HG03280 (cell line): ENCODE measurements at regions not wholly inside any gene's neighbourhood (a gene's known extent, or its start where the extent isn't known, plus 50 kb on each side); places are given as distances from the start of the nearest gene placed in this dataset.
A peak's percentile ranks its signal among the peaks of the same experiment; 100 is the strongest.

Experiments used
- ATAC-seq: cut with Tn5 transposase; IDR thresholded peaks from one replicate; pipeline ENCODE4 v1.9.1; 2021; ENCODE audit warnings: mild to moderate bottlenecking, moderate library complexity; ENCODE audit not compliant: unreplicated experiment

GRCh38 chr14:39851202-39851601 lies 419.0 kb upstream of the FBXO33 start:
- no peak for ATAC-seq

DNA sequence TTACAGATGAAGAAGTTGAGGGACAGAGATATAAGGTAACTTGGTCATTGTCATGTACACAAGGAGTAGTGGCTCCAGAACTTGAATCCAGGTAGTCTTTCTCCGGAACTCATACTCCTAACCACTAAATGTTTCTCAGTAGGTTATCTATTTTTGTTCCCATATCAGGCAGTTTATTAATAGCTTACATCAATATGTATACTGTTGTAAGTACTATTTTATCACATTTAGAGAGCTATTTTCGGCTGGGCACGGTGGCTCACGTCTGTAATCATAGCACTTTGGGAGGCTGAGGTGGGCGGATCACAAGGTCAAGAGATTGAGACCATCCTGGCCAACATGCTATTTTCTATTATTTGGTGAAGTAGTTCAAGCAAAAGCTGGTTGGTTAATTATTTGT lies 415.6 kb upstream of the FBXO33 start:
- ATAC-seq, result no peak

DNA sequence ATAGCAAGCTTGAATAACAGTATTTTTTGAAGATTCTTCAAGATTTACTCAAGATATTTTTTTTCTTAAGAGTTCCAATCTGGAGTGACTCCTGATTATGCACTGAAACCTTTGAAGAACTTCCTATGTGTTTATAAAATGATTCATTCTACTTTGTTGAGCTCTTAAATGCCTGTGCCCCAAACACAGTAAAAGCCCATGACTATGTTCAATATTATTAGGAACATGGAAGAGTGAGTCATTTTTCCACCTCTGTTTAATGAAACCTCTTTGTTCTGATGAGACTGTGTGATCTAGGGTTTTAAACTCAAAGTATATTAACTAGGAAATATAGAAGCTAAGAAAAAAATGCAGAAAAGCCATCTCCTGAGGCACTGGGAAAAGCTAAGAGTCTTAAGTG lies 415.0 kb upstream of the FBXO33 start:
- ATAC-seq, result no peak

- ATAC-seq, result no peak
These were observed 411.6 kb upstream of the FBXO33 start for GRCh38 chr14:39843881-39844280.

DNA sequence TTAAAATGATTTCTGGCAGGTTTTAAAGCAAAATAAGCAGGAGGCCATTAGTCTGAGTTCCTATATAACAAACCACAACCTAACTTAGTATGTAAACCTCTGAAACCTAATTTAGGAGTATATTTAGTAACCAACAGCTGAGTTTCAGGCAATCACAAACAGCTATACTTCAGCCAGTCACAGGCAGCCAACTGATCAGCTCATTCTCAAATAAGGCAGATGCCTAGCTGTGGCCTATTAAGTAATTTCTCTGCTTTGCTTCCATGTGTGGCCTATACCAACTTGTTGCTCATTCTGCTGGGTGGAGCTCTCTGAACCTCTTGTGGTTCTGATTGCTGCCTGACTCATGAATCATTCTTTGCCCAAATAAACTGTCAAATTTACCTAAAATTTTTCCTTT lies 408.9 kb upstream of the FBXO33 start:
- no peak for ATAC-seq

DNA sequence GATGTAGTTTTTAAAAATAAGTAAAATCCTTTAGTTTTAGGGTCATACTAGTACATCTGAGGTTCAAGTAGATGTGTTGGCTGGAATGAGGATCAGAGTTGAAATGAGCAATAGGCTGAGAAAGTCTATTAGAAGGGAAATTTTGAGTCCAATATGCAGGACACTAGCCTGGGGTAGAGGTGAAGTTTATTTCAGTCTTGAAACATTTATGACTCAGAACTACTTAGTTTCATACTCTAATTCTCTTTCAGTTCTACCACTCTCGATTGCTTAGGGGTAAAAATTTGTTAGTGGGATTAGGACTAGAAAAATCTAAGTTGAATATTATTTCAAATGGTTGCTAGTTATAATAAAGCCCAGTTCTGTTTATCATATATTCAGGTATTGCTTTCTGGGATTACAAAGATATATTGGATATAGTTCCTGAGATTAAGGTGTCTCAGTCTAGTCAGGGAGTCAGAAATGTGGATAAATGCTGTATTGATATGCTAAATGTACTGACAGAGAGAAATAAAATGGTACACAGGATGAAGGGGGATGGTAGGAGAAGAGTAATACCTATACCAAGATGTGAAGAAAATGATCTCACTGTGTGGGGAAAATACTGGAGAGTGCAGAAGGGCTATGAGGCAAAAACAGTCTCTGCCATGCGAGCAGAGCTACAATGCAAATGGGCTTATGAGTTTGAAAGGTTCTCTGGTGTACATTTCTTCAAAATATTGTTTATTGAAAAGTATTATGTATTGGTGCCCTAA lies 395.8 kb upstream of the FBXO33 start:
- peak; percentile 97 for ATAC-seq

GRCh38 chr14:39812532-39813320 lies 380.5 kb upstream of the FBXO33 start:
- no peak for ATAC-seq

GRCh38 chr14:39807271-39807670 lies 375.0 kb upstream of the FBXO33 start:
- ATAC-seq, result no peak

GRCh38 chr14:39784461-39784860 lies 352.2 kb upstream of the FBXO33 start:
- no peak for ATAC-seq

DNA sequence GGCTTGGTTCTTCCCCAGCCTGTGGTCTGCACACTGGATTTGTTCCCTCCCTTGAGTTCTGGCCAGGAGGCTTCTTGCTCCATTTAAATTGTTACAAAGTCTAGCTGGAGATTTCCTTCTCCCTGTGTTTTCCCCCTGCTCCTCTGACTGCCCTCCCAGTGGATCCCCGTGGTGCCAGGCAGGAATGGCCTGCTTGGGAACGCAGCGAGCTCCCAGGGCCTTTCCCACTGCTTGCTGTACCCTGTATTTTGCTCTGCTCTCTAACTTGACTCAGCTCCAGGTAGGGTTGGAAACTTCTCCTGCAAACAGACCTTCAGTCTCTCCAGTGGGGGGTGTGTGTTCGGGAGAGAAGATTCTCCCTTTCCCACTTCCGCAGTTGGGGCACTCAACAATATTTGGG lies 349.2 kb upstream of the FBXO33 start:
- no peak for ATAC-seq

- no peak for ATAC-seq
These were observed 341.3 kb upstream of the FBXO33 start for GRCh38 chr14:39773387-39774126.

- no peak for ATAC-seq
These were observed 340.4 kb upstream of the FBXO33 start for GRCh38 chr14:39772627-39773026.

DNA sequence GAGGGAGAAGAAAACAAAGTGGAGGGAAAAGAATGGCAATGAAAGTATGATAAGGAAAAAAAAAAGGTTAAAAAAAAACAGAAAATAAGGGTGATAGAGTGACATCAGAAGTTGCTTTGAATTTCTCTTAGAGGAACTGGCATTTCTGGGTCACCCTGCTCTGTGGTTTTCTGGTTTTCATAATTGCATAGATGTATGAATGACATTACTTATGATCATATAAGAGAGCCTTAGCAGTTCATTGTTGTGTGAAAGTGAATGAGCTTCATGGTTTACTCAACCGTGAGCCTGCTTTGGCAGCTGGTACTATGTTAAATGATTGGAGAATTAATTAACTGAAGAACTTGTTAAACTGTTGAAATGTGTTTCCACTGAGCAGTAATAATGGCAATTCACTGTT lies 336.4 kb upstream of the FBXO33 start:
- no peak for ATAC-seq

DNA sequence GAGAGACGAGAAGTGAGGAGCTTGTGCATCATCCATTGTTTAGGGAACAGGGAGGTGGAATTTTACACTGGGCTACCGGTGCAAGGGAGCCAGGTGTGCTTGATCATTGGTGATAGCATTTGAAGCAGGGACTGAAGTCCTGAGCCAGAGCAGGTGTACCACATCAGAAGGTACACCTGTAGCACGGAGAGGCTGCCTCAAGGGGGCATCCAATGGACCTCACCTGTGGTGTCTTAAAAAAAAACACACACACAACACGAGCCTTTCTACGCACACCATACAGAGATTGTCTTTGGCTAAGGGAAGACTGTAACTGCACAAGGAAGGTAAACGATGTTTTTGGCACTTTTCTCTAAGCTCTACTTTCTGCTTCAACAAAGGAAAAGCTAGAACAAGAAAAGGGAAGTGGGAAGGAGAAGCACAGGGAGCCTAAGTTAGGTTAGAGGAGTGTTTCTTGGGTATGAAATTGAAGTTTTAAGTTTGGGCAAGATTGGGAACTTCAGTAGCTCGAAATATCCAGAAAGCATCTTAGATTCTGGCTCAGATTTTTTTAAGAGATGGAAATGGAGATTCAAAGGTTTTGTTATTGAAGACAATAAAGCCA lies 334.3 kb upstream of the FBXO33 start:
- no peak for ATAC-seq

DNA sequence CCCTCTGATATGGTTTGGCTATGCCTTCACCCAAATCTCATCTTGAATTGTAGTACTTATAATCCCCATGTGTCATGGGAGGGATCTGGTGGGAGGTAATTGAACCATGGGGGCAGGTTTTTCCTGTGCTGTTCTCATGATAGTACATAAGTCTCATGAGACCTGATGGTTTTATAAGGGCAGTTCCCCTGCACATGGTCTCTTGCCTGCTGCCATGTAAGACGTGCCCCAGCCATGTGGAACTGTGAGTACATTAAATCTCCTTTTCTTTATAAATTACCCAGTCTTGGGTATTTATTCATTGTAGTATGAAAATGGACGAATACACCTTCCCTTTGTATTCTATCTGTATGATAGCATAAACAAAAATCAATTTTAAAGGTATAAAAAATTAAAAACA lies 333.4 kb upstream of the FBXO33 start:
- no peak for ATAC-seq

- peak; percentile 32 for ATAC-seq
These were observed 331.2 kb upstream of the FBXO33 start for GRCh38 chr14:39763402-39763890.

DNA sequence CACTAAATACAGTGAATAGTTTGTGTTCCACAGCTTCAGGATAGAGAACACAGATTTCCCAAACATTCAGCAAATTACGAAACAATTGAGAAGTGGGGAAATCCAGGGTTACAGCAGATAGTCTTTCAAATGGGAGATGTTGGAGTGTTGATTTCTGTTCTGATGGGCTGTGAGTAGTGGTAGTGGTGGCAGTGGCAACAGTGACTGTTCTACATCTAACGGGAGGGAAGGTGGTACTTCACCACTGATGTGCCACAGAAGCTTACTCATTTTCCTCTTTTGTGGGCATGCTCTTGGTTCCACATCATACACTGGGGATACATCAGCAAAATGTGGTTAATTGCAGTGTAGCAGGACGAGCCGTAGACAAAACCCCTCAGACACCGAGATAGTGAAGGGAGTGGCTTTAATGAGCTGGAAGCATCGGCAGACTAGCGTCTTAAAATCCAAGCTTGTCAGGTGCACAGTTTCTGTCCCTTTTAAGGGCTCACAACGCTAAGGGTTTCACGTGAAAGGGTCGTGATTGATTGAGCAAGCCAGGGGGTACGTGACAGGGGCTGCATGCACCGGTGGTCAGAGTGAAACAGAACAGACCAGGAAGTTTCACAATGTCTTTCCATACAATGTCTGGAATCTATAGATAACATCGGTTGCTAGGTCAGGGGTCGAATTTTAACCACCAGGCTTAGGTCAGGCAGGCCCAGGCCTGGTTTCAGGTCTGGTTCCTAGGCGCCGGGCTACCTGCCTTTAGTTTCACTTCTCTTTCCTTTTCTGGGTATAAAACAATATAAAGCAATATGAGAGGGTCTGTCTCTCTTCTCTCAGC lies 330.6 kb upstream of the FBXO33 start:
- peak; percentile 46 for ATAC-seq

- ATAC-seq, result no peak
These were observed 323.1 kb upstream of the FBXO33 start for GRCh38 chr14:39755269-39755878.

DNA sequence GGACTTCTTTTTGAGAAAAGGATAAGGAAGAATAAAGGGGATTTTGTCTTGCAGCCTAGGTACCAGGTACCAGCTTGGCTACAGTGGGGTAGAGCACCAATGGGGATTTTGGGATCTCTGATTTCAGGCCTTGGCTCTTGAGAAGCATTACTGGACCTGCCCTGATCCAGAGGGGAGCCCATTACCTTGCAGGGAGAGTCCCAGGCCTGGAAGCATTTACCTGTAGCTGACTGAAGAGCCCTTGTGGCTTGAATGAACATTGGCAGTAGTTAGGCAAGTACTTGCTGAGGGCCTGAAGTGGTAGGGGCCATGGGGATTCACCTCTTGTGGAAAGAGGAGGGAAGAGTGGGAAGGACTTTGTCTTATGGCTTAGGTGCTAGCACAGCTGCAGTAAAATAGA lies 308.2 kb upstream of the FBXO33 start:
- ATAC-seq, result no peak

GRCh38 chr14:39739796-39740195 lies 307.6 kb upstream of the FBXO33 start:
- ATAC-seq, result no peak
